Aorta (tissue), 5 donors: ENCODE measurements at regions not wholly inside any gene's neighbourhood (a gene's known extent, or its start where the extent isn't known, plus 50 kb on each side); places are given as distances from the start of the nearest gene placed in this dataset.
"Not testable (repeated sequence)": the region's sequence is repeated elsewhere in the genome, so short reads cannot be mapped to it uniquely, and the experiment has no call there.

ENCODE experiments used
- ATAC-seq: fragments of 200-7000 bp; cut with Tn5 transposase; one replicate; pipeline ENCODE4 v1.9.1; 2022; ENCODE audit warnings: moderate library complexity; ENCODE audit not compliant: low FRiP score
- DNase-seq, 2 donors: peaks; one replicate each; pipeline ENCODE4 v3.0.0-alpha.2; 2020
- H3K27ac ChIP-seq, 2 donors: one replicate each; pipeline ENCODE4 v1.5.1; 2013; ENCODE audit warnings: low read length in 2 of 2, mild to moderate bottlenecking in 2 of 2, moderate library complexity in 2 of 2, control low read depth in 1 of 2, inconsistent platforms in 1 of 2, low read depth in 1 of 2
- H3K27me3 ChIP-seq, 2 donors: one replicate each; pipeline ENCODE4 v1.6.1; 2013; ENCODE audit warnings: control low read depth in 1 of 2, low read length in 1 of 2, mild to moderate bottlenecking in 1 of 2, moderate library complexity in 1 of 2; ENCODE audit not compliant: insufficient read depth in 2 of 2, control insufficient read depth in 1 of 2
- H3K36me3 ChIP-seq, 2 donors: one replicate each; pipeline ENCODE4 v1.6.1; 2013; ENCODE audit warnings: control low read depth in 1 of 2, low read length in 1 of 2, mild to moderate bottlenecking in 1 of 2; ENCODE audit not compliant: insufficient read depth in 2 of 2, control insufficient read depth in 1 of 2
- H3K4me1 ChIP-seq, 2 donors: one replicate each; pipeline ENCODE4 v1.6.1; 2013; ENCODE audit warnings: low read length in 2 of 2, control low read depth in 1 of 2, mild to moderate bottlenecking in 1 of 2, moderate library complexity in 1 of 2; ENCODE audit not compliant: insufficient read depth in 2 of 2, control insufficient read depth in 1 of 2
- H3K4me3 ChIP-seq, 2 donors: one replicate each; pipeline ENCODE4 v1.5.1; 2013; ENCODE audit warnings: low read length in 2 of 2, control low read depth in 1 of 2, mild to moderate bottlenecking in 1 of 2
- H3K9me3 ChIP-seq: one replicate; pipeline ENCODE4 v1.6.1; 2013; ENCODE audit warnings: mild to moderate bottlenecking, low read length; ENCODE audit not compliant: control insufficient read depth
- WGBS, 2 donors: extraction: QIAGEN DNeasy Blood & Tissue Kit; methylation state at CpG; one replicate each; pipeline ENCODE4 v1.1.7; 2013; 5-methylcytosine and 5-hydroxymethylcytosine counted together
- intact Hi-C, 2 donors: fragments of 100-400 bp; cut with DNase I; formaldehyde crosslinking; loops; one replicate each; pipeline versions ENCODE4 v1.14.2 to v1.15.0; 2022
- donor health status: healthy with polysubstance abuse.
- donor health status: Bipolar disorder and iron deficiency.
- donor health status: DM: no; HTN: no; CAD: no.
- donor health status: DM: no; HTN: no; CAD: no.
- donor health status: DM: yes; HTN: yes; CAD: no.

DNA sequence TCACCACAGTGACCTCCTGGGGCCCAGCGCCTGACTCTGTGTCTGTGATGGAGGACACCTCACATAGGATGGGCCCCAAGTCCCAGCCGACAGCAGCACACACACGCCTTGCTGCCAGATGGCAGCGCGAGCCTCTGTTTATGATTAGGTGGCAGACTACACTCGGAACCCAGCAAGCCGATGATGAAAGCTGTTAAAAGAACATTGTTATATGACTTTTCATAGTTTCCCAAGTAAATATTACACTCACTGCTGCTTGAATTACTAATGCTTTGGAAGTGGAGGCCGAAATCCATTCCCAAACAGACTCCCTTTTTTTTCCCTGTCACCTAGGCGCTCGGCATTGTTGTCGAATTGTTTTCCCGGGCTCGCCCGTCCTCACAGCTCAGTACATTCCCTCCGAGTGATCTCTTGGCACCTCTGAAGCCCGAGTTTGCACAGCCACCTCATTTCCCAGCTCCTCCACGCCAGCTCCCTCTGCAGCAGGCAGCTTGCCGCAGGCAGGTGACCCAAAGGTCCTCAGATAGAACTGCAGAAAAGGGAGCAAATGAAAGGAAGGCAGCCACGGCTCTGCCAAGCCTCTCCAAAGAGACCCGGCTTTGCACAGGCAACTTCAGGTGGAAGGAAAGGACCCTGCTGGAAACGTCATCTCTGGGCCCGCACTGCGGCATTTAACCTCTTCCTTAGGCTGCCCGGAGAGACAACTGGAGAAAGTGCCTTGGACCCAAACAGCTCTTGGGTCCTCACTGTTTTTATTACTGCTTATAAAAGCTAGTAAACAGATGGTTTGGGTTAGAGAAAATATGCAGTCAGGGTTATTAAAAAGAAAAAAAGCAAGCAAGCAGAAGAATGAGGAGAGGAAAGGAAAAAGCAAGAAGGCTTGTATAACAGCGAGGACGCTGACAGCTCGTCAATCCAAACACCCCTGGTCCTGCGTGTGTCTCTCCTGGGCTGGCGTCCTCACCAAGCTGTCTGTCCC, 72.2 kb upstream of the SLC25A33 start:
- intact Hi-C loops = no loop called here

DNA sequence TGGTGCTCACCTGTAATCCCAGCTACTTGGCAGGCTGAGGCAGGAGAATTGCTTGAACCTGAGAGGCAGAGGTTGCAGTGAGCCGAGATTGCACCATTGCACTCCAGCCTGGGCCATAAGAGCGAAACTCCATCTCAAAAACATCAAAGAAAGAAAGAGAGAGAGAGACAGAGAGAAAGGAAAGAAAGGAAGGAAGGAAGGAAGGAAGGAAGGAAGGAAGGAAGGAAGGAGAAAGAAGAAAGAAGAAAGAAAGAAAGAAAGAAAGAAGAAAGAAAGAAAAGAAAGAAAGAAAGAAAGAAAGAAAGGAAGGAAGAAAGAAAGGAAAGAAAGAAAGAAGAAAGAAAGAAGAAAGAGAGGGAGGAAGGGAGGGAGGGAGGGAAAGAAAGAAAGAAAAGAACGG, 69.4 kb upstream of the SLC25A33 start:
- intact Hi-C loops = not testable (repeated sequence)

More for the DNA sequence above, 72.2 kb upstream of the SLC25A33 start:
- no peaks in the 10 kb centered on the region for H3K27me3 ChIP-seq
- no peaks in the 10 kb centered on the region for H3K4me1 ChIP-seq
- no peaks in the 10 kb centered on the region for H3K36me3 ChIP-seq
- peak in 1 of 2 donors; percentile 81 for DNase-seq
- WGBS, 2 donors = 29 to 34% methylated on average over 29 of the region's 29 CpGs
- peak; percentile 70 for ATAC-seq
- no peaks in the 10 kb centered on the region for H3K9me3 ChIP-seq
- no peak overlapping the region for H3K4me3 ChIP-seq
- no peak overlapping the region for H3K27ac ChIP-seq

DNA sequence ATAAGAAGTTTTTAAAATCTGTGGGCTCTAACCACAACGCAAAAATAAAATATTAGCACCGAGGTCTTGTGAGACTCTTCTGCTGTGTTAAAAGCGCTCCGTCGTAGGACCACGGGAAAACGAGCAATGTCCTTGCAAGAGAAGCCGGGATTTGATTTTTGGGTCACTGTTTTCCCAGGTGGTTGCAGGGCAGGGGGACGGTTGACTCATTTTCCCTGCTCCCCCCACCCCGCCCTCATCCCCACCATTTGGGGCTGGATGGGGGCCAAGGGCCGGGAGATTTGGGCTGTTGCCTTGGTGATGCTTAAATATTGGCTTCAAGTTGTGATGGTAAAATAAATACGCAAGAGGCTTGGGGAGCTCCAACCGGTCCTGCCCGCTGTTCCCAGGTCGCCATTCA, 67.6 kb upstream of the SLC25A33 start:
- Histone ChIP-seq H3K27me3 (no peaks in the 10 kb centered on the region), H3K36me3 (no peaks in the 10 kb centered on the region), H3K4me1 (no peaks in the 10 kb centered on the region), H3K27ac (no peak overlapping the region), H3K9me3 (no peaks in the 10 kb centered on the region), H3K4me3 (no peak overlapping the region)
- intact Hi-C loops = no loop called here
- 72% methylated on average over 15 of the region's 15 CpGs for WGBS, 2 donors
- ATAC-seq (no peak), DNase-seq (no peak)

More for the DNA sequence above, 69.4 kb upstream of the SLC25A33 start:
- not testable (repeated sequence) for DNase-seq, H3K4me3 ChIP-seq, H3K27me3 ChIP-seq, H3K36me3 ChIP-seq, H3K9me3 ChIP-seq, H3K4me1 ChIP-seq, H3K27ac ChIP-seq, ATAC-seq
- 95 to 100% methylated on average over 3 of the region's 3 CpGs for WGBS, 2 donors

DNA sequence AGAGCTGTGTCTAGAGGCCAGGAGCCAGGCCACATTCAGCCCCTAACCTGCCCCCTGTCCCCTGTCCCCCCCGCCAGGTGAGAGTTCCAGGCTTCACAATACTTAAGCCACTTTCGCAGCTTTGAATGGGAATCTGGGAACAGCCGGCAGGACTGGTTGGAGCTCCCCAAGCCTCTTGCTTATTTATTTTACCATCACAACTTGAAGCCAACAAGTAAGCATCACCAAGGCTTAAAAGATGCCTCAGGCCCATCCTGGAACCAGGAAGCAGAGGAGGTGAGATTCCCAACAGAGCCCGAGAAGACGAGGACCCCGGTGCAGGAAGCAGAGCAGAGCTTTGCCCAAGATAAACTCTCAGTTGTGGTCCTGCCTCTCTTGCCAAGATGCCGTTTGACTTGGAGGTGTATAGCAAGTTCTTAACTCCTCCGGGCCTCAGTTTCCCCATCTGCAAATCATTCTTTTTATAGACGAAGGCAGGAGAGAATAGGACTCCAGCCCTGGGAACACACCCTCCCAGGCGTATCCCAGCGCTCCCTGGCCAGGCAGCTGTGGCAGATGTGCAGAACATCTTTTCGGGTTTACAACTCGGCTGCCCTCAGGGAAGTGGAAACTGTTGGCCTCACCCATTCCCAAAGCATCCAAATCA, 66.8 kb upstream of the SLC25A33 start:
- no peak overlapping the region for H3K27ac ChIP-seq
- no peaks in the 10 kb centered on the region for H3K36me3 ChIP-seq
- ATAC-seq (no peak), DNase-seq (no peak)
- no peaks in the 10 kb centered on the region for H3K9me3 ChIP-seq
- 73% methylated on average over 13 of the region's 13 CpGs for WGBS, 2 donors
- no peaks in the 10 kb centered on the region for H3K27me3 ChIP-seq
- intact Hi-C loops = no loop called here
- no peaks in the 10 kb centered on the region for H3K4me1 ChIP-seq
- H3K4me3 ChIP-seq = no peak overlapping the region

DNA sequence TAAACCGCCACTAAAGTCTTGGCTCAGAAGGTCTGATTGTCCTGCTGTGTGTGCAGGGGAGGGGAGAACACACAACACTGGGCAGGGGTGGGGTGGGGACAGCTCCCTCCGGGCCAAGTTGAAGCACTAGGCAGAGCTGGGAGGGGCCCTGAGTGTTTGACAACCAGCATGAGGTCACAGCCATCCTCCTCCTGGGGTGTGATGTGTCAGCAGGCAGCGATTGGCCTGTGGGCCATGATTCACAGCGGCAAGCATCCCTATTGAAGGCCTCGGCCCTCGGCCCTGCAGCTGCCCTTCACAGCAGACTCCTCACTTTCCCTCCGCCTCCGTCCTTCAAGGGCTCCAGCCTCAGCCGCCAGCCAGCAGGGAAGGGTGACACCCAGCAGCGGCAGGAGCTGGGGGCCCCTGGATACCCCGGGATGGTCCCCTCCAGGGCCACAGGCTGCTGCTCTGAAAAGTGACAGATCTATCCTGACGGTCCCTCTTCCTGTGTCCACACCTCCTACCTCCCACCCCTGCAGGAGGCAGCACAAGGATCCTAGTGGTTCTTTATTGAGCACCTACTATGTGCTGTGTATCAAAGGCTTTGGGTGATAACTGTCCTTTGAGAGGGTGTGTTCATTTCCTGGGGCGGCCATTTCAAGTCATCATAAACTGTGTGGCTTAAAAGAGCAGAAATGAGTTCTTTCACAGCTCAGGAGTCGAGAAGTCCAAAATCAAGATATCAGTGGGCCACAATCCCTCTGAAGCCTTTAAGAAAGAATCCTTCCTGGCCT, 66.0 kb upstream of the SLC25A33 start:
- 73 to 75% methylated on average over 14 of the region's 14 CpGs for WGBS, 2 donors
- intact Hi-C loops = no loop called here

DNA sequence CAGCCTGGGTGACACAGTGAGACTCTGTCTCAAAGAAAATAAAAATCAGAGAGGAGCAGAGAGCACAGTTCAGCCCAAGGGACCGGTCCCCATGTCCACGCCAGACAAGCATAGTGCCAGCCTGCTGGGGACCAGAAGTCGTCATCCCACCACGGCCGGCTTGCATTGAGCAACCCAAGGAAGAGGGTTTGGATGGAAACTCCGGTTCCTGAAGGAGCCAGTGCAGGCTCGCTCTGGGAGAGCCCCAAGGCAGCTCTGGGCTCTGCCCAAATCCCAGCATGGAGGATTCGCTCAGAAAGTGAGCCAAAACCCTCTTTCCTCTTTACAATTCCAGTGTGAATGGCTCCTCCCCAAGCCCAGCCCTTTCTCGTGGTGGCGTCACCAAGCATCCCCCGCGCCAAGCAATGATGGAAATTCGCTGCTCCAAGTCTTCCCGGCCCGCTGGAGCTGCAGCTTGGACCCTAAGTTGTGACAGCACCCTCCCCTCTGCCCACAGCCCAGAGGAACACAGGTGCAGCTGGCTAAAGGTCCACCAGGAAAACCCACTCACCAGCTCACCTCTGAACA, 64.1 kb upstream of the SLC25A33 start:
- Histone ChIP-seq H3K4me1 (no peaks in the 10 kb centered on the region), H3K27ac (no peak overlapping the region), H3K36me3 (no peaks in the 10 kb centered on the region), H3K4me3 (no peak overlapping the region), H3K27me3 (no peaks in the 10 kb centered on the region), H3K9me3 (no peaks in the 10 kb centered on the region)
- ATAC-seq (peak; percentile 3), DNase-seq (no peak)
- intact Hi-C loops = no loop called here
- 83 to 84% methylated on average over 15 of the region's 15 CpGs for WGBS, 2 donors

More for the DNA sequence above, 66.0 kb upstream of the SLC25A33 start:
- no peaks in the 10 kb centered on the region for H3K27me3 ChIP-seq
- no peak overlapping the region for H3K4me3 ChIP-seq
- H3K27ac ChIP-seq = no peak overlapping the region
- no peaks in the 10 kb centered on the region for H3K4me1 ChIP-seq
- H3K9me3 ChIP-seq = no peaks in the 10 kb centered on the region
- ATAC-seq (peak; percentile 82), DNase-seq (peak; percentile 79 to 88)
- H3K36me3 ChIP-seq = no peaks in the 10 kb centered on the region

DNA sequence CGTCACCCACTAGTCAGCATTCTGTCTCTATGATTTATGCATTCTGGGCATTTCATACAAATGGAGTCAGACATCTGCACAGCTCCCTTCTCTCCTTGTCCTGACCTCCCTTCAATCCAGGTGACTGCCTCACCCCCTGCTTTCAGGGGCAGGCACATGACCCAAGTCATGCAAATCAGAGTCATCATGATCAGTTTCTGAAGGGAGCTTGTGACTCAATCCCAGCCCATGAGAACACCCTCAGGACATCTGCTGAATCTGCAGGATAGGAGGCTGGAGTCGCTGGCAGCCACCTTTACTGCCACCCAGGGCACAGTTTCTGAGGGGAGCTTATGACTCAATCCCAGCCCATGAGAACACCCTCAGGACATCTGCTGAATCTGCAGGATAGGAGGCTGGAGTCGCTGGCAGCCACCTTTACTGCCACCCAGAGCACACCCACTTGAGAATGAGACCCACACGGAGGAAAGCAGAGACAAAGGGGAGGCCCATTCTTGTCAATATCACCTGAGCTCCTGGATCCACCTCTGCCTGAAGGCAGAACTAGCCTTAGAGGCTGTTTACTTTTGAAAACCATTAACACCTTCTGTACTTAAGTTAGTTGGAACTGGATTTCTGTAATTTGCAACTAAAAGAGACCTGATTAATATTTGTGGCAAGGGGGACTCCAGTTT, 62.3 kb upstream of the SLC25A33 start:
- Histone ChIP-seq H3K27ac (no peak overlapping the region), H3K36me3 (no peaks in the 10 kb centered on the region), H3K27me3 (no peaks in the 10 kb centered on the region), H3K4me3 (no peak overlapping the region), H3K9me3 (no peaks in the 10 kb centered on the region), H3K4me1 (no peaks in the 10 kb centered on the region)
- no peak for DNase-seq
- ATAC-seq = no peak
- intact Hi-C loops = no loop called here
- 85 to 86% methylated on average over 4 of the region's 4 CpGs for WGBS, 2 donors

DNA sequence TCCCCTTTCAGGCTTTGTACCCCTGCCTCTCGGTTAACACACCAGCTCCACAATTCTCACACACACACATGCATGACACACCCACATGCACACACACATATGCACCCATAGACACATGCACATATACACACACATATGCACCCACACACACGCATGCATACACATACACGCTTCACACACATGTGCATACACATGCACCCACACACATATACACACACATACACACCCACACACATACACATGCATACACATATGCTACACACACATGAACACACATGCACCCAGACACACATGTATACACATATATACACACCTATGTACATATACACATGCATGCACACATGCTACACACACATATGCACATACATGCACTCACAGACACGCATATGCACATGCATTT, 61.7 kb upstream of the SLC25A33 start:
- H3K36me3 ChIP-seq = no peaks in the 10 kb centered on the region
- no peak overlapping the region for H3K4me3 ChIP-seq
- DNase-seq (no peak), ATAC-seq (no peak)
- no peaks in the 10 kb centered on the region for H3K9me3 ChIP-seq
- H3K27ac ChIP-seq = no peak overlapping the region
- WGBS, 2 donors = 90% methylated on average over 4 of the region's 4 CpGs
- intact Hi-C loops = no loop called here
- no peaks in the 10 kb centered on the region for H3K4me1 ChIP-seq
- no peaks in the 10 kb centered on the region for H3K27me3 ChIP-seq
